SH-SY5Y (cell line): ENCODE measurements at regions not wholly inside any gene's neighbourhood (a gene's known extent, or its start where the extent isn't known, plus 50 kb on each side); places are given as distances from the start of the nearest gene placed in this dataset.

Source experiments
- GATA2 ChIP-seq: IDR thresholded peaks from 2 replicates; pipeline ENCODE4 v1.6.1; 2011; ENCODE audit warnings: mild to moderate bottlenecking, low read depth, low read length
- GATA3 ChIP-seq: IDR thresholded peaks from 2 replicates; pipeline ENCODE4 v1.6.1; 2011; ENCODE audit warnings: low read depth, mild to moderate bottlenecking, low read length, moderate library complexity

GRCh38 chr2:155871940-155872339 lies 460.6 kb downstream of the NR4A2 start:
- TF ChIP-seq GATA2 (no peak), GATA3 (no peak)

- TF ChIP-seq GATA2 (no peak), GATA3 (no peak)
Observed at GRCh38 chr2:155867564-155867963, 465.0 kb downstream of the NR4A2 start.

- TF ChIP-seq GATA3 (no peak), GATA2 (no peak)
Observed at GRCh38 chr2:155866477-155866876, 466.0 kb downstream of the NR4A2 start.

- TF ChIP-seq GATA3 (no peak), GATA2 (no peak)
Observed at GRCh38 chr2:155852156-155852555, 480.4 kb downstream of the NR4A2 start.

GRCh38 chr2:155846259-155846658 lies 486.3 kb downstream of the NR4A2 start:
- no peak for TF ChIP-seq GATA2
- TF ChIP-seq GATA3 = no peak

- TF ChIP-seq GATA2 = no peak
- TF ChIP-seq GATA3 = no peak
Observed at GRCh38 chr2:155844461-155844860, 488.1 kb downstream of the NR4A2 start.

- TF ChIP-seq GATA2 (no peak), GATA3 (no peak)
Observed at GRCh38 chr2:155842103-155842502, 490.4 kb downstream of the NR4A2 start.

GRCh38 chr2:155841442-155841841 lies 491.1 kb downstream of the NR4A2 start:
- TF ChIP-seq GATA3 = no peak
- no peak for TF ChIP-seq GATA2

- TF ChIP-seq GATA3 (no peak), GATA2 (no peak)
Observed at GRCh38 chr2:155840661-155841060, 491.9 kb downstream of the NR4A2 start.

GRCh38 chr2:155839991-155840390 lies 492.5 kb downstream of the NR4A2 start:
- TF ChIP-seq GATA3 = no peak
- TF ChIP-seq GATA2 = no peak

- TF ChIP-seq GATA2 (no peak), GATA3 (no peak)
Observed at GRCh38 chr2:155839436-155839835, 493.1 kb downstream of the NR4A2 start.

- TF ChIP-seq GATA2 (no peak), GATA3 (no peak)
Observed at GRCh38 chr2:155836439-155836838, 496.1 kb downstream of the NR4A2 start.

- no peak for TF ChIP-seq GATA3
- TF ChIP-seq GATA2 = no peak
Observed at GRCh38 chr2:155830817-155831579, 501.5 kb downstream of the NR4A2 start.

GRCh38 chr2:155830351-155830750 lies 502.2 kb downstream of the NR4A2 start:
- TF ChIP-seq GATA3 (no peak), GATA2 (no peak)

GRCh38 chr2:155825876-155826275 lies 506.6 kb downstream of the NR4A2 start:
- TF ChIP-seq GATA3 = no peak
- TF ChIP-seq GATA2 = no peak
